ENCODE measurements at regions not wholly inside any gene's neighbourhood (a gene's known extent, or its start where the extent isn't known, plus 50 kb on each side); places are given as distances from the start of the nearest gene placed in this dataset.
"Not testable (repeated sequence)": the region's sequence is repeated elsewhere in the genome, so short reads cannot be mapped to it uniquely, and the experiment has no call there.

- DNase-seq (ENCODE audit: low read depth in 3 of 3), result no peak
These were observed 76.0 kb downstream of the CHD9NB start for GRCh38 chr16:52976539-52977167.

- no peak for DNase-seq (ENCODE audit: low read depth in 3 of 3)
These were observed 85.0 kb downstream of the CHD9NB start for GRCh38 chr16:52967744-52968143.

- no peak for DNase-seq (ENCODE audit: low read depth in 3 of 3)
These were observed 88.4 kb downstream of the CHD9NB start for GRCh38 chr16:52964290-52964689.

GRCh38 chr16:52963855-52964242 is 88.8 kb downstream of the CHD9NB start:
- DNase-seq (ENCODE audit: low read depth in 3 of 3), result no peak

GRCh38 chr16:52963212-52963854 is 89.4 kb downstream of the CHD9NB start:
- DNase-seq (ENCODE audit: low read depth in 3 of 3), result no peak

- DNase-seq (ENCODE audit: low read depth in 3 of 3), result no peak
These were observed 93.7 kb downstream of the CHD9NB start for GRCh38 chr16:52958951-52959350.

GRCh38 chr16:52957199-52957598 is 95.5 kb downstream of the CHD9NB start:
- no peak for DNase-seq (ENCODE audit: low read depth in 3 of 3)

GRCh38 chr16:52956044-52956443 is 96.7 kb downstream of the CHD9NB start:
- no peak for DNase-seq (ENCODE audit: low read depth in 3 of 3)

- DNase-seq (ENCODE audit: low read depth in 3 of 3), result no peak
These were observed 99.5 kb downstream of the CHD9NB start for GRCh38 chr16:52953215-52953614.

- DNase-seq (ENCODE audit: low read depth in 3 of 3), result no peak
These were observed 103.8 kb downstream of the CHD9NB start for GRCh38 chr16:52948946-52949345.

- DNase-seq (ENCODE audit: low read depth in 3 of 3), result no peak
These were observed 120.4 kb downstream of the CHD9NB start for GRCh38 chr16:52932321-52932720.

GRCh38 chr16:52929478-52930400 is 123.0 kb downstream of the CHD9NB start:
- no peak for DNase-seq (ENCODE audit: low read depth in 3 of 3)

GRCh38 chr16:52928955-52929354 is 123.7 kb downstream of the CHD9NB start:
- no peak for DNase-seq (ENCODE audit: low read depth in 3 of 3)

- DNase-seq (ENCODE audit: low read depth in 3 of 3), result no peak
These were observed 127.6 kb downstream of the CHD9NB start for GRCh38 chr16:52925143-52925542.

- no peak for DNase-seq (ENCODE audit: low read depth in 3 of 3)
These were observed 128.5 kb downstream of the CHD9NB start for GRCh38 chr16:52924162-52924561.

- DNase-seq (ENCODE audit: low read depth in 3 of 3), result no peak
These were observed 131.6 kb downstream of the CHD9NB start for GRCh38 chr16:52921104-52921503.

GRCh38 chr16:52920331-52920730 is 132.4 kb downstream of the CHD9NB start:
- no peak for DNase-seq (ENCODE audit: low read depth in 3 of 3)

- DNase-seq (ENCODE audit: low read depth in 3 of 3), result no peak
These were observed 138.3 kb downstream of the CHD9NB start for GRCh38 chr16:52914428-52914827.

GRCh38 chr16:52912565-52913173 is 140.0 kb downstream of the CHD9NB start:
- DNase-seq (ENCODE audit: low read depth in 3 of 3), result peak in 1 of 3 experiments; percentile 38

GRCh38 chr16:52908057-52908456 is 144.6 kb downstream of the CHD9NB start:
- not testable (repeated sequence) for DNase-seq (ENCODE audit: low read depth in 3 of 3)

- DNase-seq (ENCODE audit: low read depth in 3 of 3), result no peak
These were observed 146.4 kb downstream of the CHD9NB start for GRCh38 chr16:52906281-52906680.

- DNase-seq (ENCODE audit: low read depth in 3 of 3), result no peak
These were observed 156.1 kb downstream of the CHD9NB start for GRCh38 chr16:52896478-52897164.
